Lung (tissue), 11 donors: ENCODE measurements at regions not wholly inside any gene's neighbourhood (a gene's known extent, or its start where the extent isn't known, plus 50 kb on each side); places are given as distances from the start of the nearest gene placed in this dataset.

Source experiments
- ATAC-seq: fragments of 200-7000 bp; cut with Tn5 transposase; one replicate; pipeline ENCODE4 v1.9.1; 2020; ENCODE audit warnings: moderate number of reproducible peaks; ENCODE audit not compliant: insufficient read depth, low FRiP score
- DNase-seq, 3 donors: peaks; one replicate each; pipeline ENCODE4 v3.0.0-alpha.2; 2013 to 2017
- H3K27ac ChIP-seq, 2 donors: one replicate each; pipeline ENCODE4 v1.5.1; 2013; ENCODE audit warnings: mild to moderate bottlenecking in 2 of 2, moderate library complexity in 2 of 2, control low read depth in 1 of 2, inconsistent platforms in 1 of 2, low read depth in 1 of 2, low read length in 1 of 2
- H3K27me3 ChIP-seq, 3 donors: one replicate each; pipeline ENCODE4 v1.5.1; 2013; ENCODE audit warnings: low read length in 2 of 3; ENCODE audit not compliant: control insufficient read depth in 3 of 3, insufficient read depth in 3 of 3
- H3K36me3 ChIP-seq, 4 donors: one replicate each; pipeline ENCODE4 v1.5.1; 2013; ENCODE audit warnings: low read length in 4 of 4, mild to moderate bottlenecking in 1 of 4, moderate library complexity in 1 of 4; ENCODE audit not compliant: control insufficient read depth in 4 of 4, insufficient read depth in 4 of 4
- H3K4me1 ChIP-seq, 5 donors: one replicate each; pipeline ENCODE4 v1.5.1; 2013; ENCODE audit warnings: low read length in 5 of 5, mild to moderate bottlenecking in 2 of 5, moderate library complexity in 1 of 5; ENCODE audit not compliant: control insufficient read depth in 5 of 5, insufficient read depth in 5 of 5
- H3K4me3 ChIP-seq: one replicate; pipeline ENCODE4 v1.5.1; 2013; ENCODE audit warnings: mild to moderate bottlenecking, control low read depth, moderate library complexity
- H3K9ac ChIP-seq, 2 donors: one replicate each; pipeline ENCODE4 v1.5.1; 2013; ENCODE audit warnings: low read length in 2 of 2, control low read depth in 1 of 2; ENCODE audit not compliant: insufficient read depth in 1 of 2
- H3K9me3 ChIP-seq, 4 donors: one replicate each; pipeline ENCODE4 v1.5.1; 2013; ENCODE audit warnings: low read length in 3 of 4, mild to moderate bottlenecking in 1 of 4, moderate library complexity in 1 of 4; ENCODE audit not compliant: control insufficient read depth in 4 of 4, insufficient read depth in 3 of 4
- CTCF ChIP-seq: IDR thresholded peaks from 2 replicates; pipeline ENCODE4 v1.5.1; 2012; ENCODE audit warnings: mild to moderate bottlenecking; ENCODE audit errors: control extremely low read depth, extremely low read depth
- WGBS, 2 donors: extraction: QIAGEN DNeasy Blood & Tissue Kit; methylation state at CpG; one replicate each; pipeline ENCODE4 v1.1.7; 2013; 5-methylcytosine and 5-hydroxymethylcytosine counted together
- donor health status: control.
- donor health status: control.
- donor health status: Bipolar disorder and iron deficiency.
- donor health status: healthy.
- donor health status: DM: yes; HTN: yes; CAD: no.

GRCh38 chr16:8342276-8342675 is 248.0 kb downstream of the TMEM114 start:
- ATAC-seq (no peak), DNase-seq (no peak)
- no peaks in the 10 kb centered on the region for H3K4me1 ChIP-seq
- H3K9me3 ChIP-seq = peaks cover 0 to 2% (median 0%) of the 10 kb centered on the region in 4 donors
- no peak for TF ChIP-seq CTCF
- H3K4me3 ChIP-seq = no peak overlapping the region
- H3K27me3 ChIP-seq = no peaks in the 10 kb centered on the region
- no peak overlapping the region for H3K9ac ChIP-seq
- H3K27ac ChIP-seq = no peak overlapping the region
- H3K36me3 ChIP-seq = no peaks in the 10 kb centered on the region
- WGBS, 2 donors = 73 to 88% methylated on average over 4 of the region's 4 CpGs

GRCh38 chr16:8330761-8331160 is 259.6 kb downstream of the TMEM114 start:
- no peak for TF ChIP-seq CTCF
- DNase-seq (no peak), ATAC-seq (no peak)
- no peaks in the 10 kb centered on the region for H3K4me1 ChIP-seq
- no peaks in the 10 kb centered on the region for H3K36me3 ChIP-seq
- H3K27ac ChIP-seq = no peak overlapping the region
- no peak overlapping the region for H3K9ac ChIP-seq
- WGBS, 2 donors = 78 to 83% methylated on average over 5 of the region's 5 CpGs
- no peak overlapping the region for H3K4me3 ChIP-seq
- H3K27me3 ChIP-seq = no peaks in the 10 kb centered on the region
- H3K9me3 ChIP-seq = peaks cover 0 to 4% (median 1%) of the 10 kb centered on the region in 4 donors

GRCh38 chr16:8326232-8326631 is 264.1 kb downstream of the TMEM114 start:
- no peak for TF ChIP-seq CTCF
- ATAC-seq (no peak), DNase-seq (no peak)
- Histone ChIP-seq H3K27me3 (no peaks in the 10 kb centered on the region), H3K4me1 (no peaks in the 10 kb centered on the region), H3K4me3 (no peak overlapping the region), H3K27ac (no peak overlapping the region), H3K36me3 (no peaks in the 10 kb centered on the region), H3K9me3 (peaks cover 0 to 4% (median 1%) of the 10 kb centered on the region in 4 donors), H3K9ac (no peak overlapping the region)
- WGBS, 2 donors = 74 to 83% methylated on average over 9 of the region's 9 CpGs

- H3K4me3 ChIP-seq = no peak overlapping the region
- no peak overlapping the region for H3K9ac ChIP-seq
- WGBS, 2 donors = 98% methylated on average over 2 of the region's 2 CpGs
- no peaks in the 10 kb centered on the region for H3K36me3 ChIP-seq
- H3K9me3 ChIP-seq = peaks cover 0 to 4% (median 1%) of the 10 kb centered on the region in 4 donors
- ATAC-seq (no peak), DNase-seq (no peak)
- no peaks in the 10 kb centered on the region for H3K27me3 ChIP-seq
- no peak overlapping the region for H3K27ac ChIP-seq
- no peaks in the 10 kb centered on the region for H3K4me1 ChIP-seq
- TF ChIP-seq CTCF = no peak
Measured at GRCh38 chr16:8323153-8323552, 267.2 kb downstream of the TMEM114 start.
